Stimulated activated CD8-positive, alpha-beta memory T cell treated with anti-CD3 and anti-CD28 coated beads, Interleukin-7, amount 100 ng/mL, for 48 hours (primary cell): ENCODE measurements at regions not wholly inside any gene's neighbourhood (a gene's known extent, or its start where the extent isn't known, plus 50 kb on each side); places are given as distances from the start of the nearest gene placed in this dataset.
A peak's percentile ranks its signal among the peaks of the same experiment; 100 is the strongest.
"Not testable (repeated sequence)": the region's sequence is repeated elsewhere in the genome, so short reads cannot be mapped to it uniquely, and the experiment has no call there.

Source experiments
- DNase-seq, 2 donors: peaks; one replicate each; pipeline ENCODE4 v3.0.0-alpha.2; 2020; ENCODE audit warnings: low read depth in 1 of 2; ENCODE audit errors: extremely low read depth in 1 of 2

- peak; percentile 41 to 57 for DNase-seq
Measured at GRCh38 chr11:129695571-129696308, 119.9 kb upstream of the TMEM45B start.

- no peak for DNase-seq
Measured at GRCh38 chr11:129696309-129696989, 119.2 kb upstream of the TMEM45B start.

GRCh38 chr11:129698212-129698611 is 117.4 kb upstream of the TMEM45B start:
- no peak for DNase-seq

GRCh38 chr11:129699711-129700304 is 115.8 kb upstream of the TMEM45B start:
- DNase-seq, result no peak

- DNase-seq, result no peak
Measured at GRCh38 chr11:129700701-129701100, 114.9 kb upstream of the TMEM45B start.

GRCh38 chr11:129701706-129702105 is 113.9 kb upstream of the TMEM45B start:
- DNase-seq, result no peak

GRCh38 chr11:129702410-129703398 is 112.9 kb upstream of the TMEM45B start:
- no peak for DNase-seq

GRCh38 chr11:129703846-129704245 is 111.8 kb upstream of the TMEM45B start:
- DNase-seq, result no peak

GRCh38 chr11:129704831-129705230 is 110.8 kb upstream of the TMEM45B start:
- no peak for DNase-seq

- no peak for DNase-seq
Measured at GRCh38 chr11:129705341-129705740, 110.3 kb upstream of the TMEM45B start.

- no peak for DNase-seq
Measured at GRCh38 chr11:129705933-129706332, 109.7 kb upstream of the TMEM45B start.

- DNase-seq, result no peak
Measured at GRCh38 chr11:129709801-129710398, 105.7 kb upstream of the TMEM45B start.

GRCh38 chr11:129710423-129710822 is 105.2 kb upstream of the TMEM45B start:
- no peak for DNase-seq

- no peak for DNase-seq
Measured at GRCh38 chr11:129711760-129712159, 103.9 kb upstream of the TMEM45B start.

- not testable (repeated sequence) for DNase-seq
Measured at GRCh38 chr11:129712486-129713240, 103.0 kb upstream of the TMEM45B start.

GRCh38 chr11:129719037-129719436 is 96.6 kb upstream of the TMEM45B start:
- DNase-seq, result no peak

GRCh38 chr11:129720156-129720555 is 95.5 kb upstream of the TMEM45B start:
- no peak for DNase-seq

GRCh38 chr11:129720994-129721393 is 94.7 kb upstream of the TMEM45B start:
- no peak for DNase-seq

GRCh38 chr11:129721685-129722084 is 94.0 kb upstream of the TMEM45B start:
- no peak for DNase-seq

- no peak for DNase-seq
Measured at GRCh38 chr11:129722529-129722928, 93.1 kb upstream of the TMEM45B start.
